GM19193 (cell line): ENCODE measurements at regions not wholly inside any gene's neighbourhood (a gene's known extent, or its start where the extent isn't known, plus 50 kb on each side); places are given as distances from the start of the nearest gene placed in this dataset.
A peak's percentile ranks its signal among the peaks of the same experiment; 100 is the strongest.

ENCODE experiments used
- POLR2A ChIP-seq: IDR thresholded peaks from 4 replicates; pipeline ENCODE4 v1.6.1; 2011; ENCODE audit not compliant: insufficient read depth, insufficient read length; ENCODE audit errors: extremely low read depth

DNA sequence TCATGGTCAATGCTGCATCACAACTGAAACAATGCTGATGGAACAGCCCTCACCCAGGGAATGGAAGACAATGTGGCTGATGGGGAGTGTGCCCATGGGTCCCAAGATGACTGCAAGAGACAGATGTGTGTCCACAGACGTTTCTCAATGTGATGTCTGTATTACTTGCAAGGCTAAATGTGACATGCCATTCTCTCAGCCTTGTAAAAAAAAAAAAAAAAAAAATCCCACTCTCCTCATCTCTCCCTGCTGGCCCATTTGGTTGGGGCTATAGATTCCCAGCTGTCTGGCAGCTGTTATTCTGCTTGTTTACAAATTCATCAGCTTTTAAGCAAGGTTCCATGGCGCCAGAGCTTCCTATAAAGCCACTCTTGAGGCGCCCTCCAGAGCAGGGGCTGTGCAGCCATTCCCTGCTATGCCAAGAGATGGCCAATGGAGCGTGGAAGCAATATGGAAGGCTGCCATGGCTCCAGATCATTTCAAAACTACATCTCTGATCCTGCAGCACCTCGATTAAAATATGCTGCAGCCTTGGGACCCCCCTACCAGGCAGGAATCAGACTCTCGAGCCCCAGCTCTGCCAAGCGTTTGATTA lies 294.8 kb downstream of the FOXO1 start:
- no peak for TF ChIP-seq POLR2A

GRCh38 chr13:40375489-40376171 lies 290.8 kb downstream of the FOXO1 start:
- TF ChIP-seq POLR2A, result no peak

GRCh38 chr13:40376296-40376849 lies 290.1 kb downstream of the FOXO1 start:
- no peak for TF ChIP-seq POLR2A

GRCh38 chr13:40376867-40377535 lies 289.4 kb downstream of the FOXO1 start:
- no peak for TF ChIP-seq POLR2A

GRCh38 chr13:40377783-40378182 lies 288.7 kb downstream of the FOXO1 start:
- TF ChIP-seq POLR2A, result no peak

DNA sequence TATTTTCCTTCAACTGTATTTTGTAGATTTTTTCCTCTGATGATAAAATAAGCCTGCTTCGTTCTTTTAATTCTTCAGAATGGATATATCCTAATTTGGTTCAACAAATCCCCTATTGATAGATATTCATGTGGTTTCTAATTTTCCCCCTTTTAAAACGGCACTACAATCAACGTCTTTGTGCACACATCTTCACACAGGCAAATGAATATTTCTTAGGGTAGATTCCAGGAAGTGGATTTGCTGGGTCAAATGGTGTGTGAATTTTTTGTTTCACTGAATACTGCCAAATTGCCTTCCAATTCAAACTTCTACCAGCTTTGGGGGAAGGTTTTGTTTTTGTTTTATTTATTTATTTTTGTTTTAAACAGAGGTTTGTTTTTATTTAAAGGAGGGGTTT lies 287.2 kb downstream of the FOXO1 start:
- no peak for TF ChIP-seq POLR2A

- no peak for TF ChIP-seq POLR2A
Observed at GRCh38 chr13:40379794-40380578, 286.5 kb downstream of the FOXO1 start.

- no peak for TF ChIP-seq POLR2A
Observed at GRCh38 chr13:40381935-40382764, 284.3 kb downstream of the FOXO1 start.

- TF ChIP-seq POLR2A, result no peak
Observed at GRCh38 chr13:40383132-40383531, 283.3 kb downstream of the FOXO1 start.

GRCh38 chr13:40383885-40384284 lies 282.6 kb downstream of the FOXO1 start:
- TF ChIP-seq POLR2A, result no peak

GRCh38 chr13:40384976-40385857 lies 281.2 kb downstream of the FOXO1 start:
- no peak for TF ChIP-seq POLR2A

DNA sequence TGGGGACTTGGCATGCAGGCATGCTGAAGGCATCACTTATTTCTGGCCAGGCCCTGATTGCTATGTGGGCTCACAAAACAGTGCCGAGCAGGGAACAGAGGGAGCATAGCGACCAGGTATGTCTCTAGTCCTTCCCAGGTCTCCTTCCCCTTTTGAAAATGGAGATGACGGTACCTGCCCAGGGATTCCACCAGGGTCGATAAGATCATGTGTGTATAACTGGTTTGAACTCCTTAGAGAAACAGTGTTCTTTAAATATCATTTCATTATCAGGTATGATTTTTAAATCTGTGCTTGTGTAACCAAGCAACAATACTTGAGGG lies 280.6 kb downstream of the FOXO1 start:
- TF ChIP-seq POLR2A, result no peak

GRCh38 chr13:40386586-40386985 lies 279.9 kb downstream of the FOXO1 start:
- no peak for TF ChIP-seq POLR2A

DNA sequence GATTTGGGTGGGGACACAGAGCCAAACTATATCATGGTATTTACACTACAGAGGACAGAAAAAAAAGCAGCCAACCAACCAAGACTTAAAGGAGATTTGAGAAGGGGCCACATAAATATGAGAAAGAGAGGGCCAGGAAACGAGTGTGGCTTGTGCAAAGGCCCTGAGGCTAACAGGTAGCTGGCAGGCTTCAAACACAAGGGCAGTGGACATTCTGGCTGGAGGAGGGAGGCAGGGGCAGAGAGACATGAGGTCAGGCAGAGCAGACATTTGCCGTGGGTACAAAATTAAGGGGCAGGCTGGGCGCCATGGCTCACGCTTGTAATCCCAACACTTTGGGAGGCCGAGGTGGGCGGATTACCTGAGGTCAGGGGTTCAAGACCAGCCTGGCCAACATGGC lies 278.7 kb downstream of the FOXO1 start:
- no peak for TF ChIP-seq POLR2A

DNA sequence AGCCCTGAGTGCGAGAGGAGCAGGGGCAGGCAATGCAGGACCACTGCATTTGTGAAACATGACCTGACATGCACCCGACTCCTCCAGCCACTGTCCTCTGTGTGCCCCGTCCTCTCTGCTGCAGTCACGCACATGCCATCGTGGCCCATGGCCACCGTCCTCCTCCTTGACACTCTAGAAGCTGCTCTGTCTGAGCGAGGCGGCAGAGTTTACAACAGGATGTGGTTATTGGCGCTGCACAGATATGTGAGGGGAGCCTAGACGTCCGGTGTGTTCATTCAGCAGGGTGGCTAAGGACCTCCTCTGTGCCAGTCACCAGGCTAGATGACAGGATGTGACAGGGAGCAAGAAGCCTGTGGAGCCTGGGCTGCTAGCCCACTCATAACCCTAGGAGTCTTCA lies 277.8 kb downstream of the FOXO1 start:
- TF ChIP-seq POLR2A, result peak; percentile 69
